HepG2 (cell line): ENCODE measurements at regions not wholly inside any gene's neighbourhood (a gene's known extent, or its start where the extent isn't known, plus 50 kb on each side); places are given as distances from the start of the nearest gene placed in this dataset.

Experiments used
- ATAC-seq: fragments of 200-7000 bp; cut with Tn5 transposase; 3 replicates; pipeline ENCODE4 v1.9.1; 2020; ENCODE audit warnings: mild to moderate bottlenecking, moderate library complexity
- BruUV-seq: library from RNA; stranded (reverse); fragments of 400-500 nt; replicated peaks from 2 replicates; lab custom pipeline; 2021; lab: Mats Ljungman, UMichigan
- CTCF ChIA-PET: fragments of 300-600 bp; formaldehyde crosslinking; extraction: SDS; loops from one replicate; lab custom pipeline; 2021; ENCODE audit warnings: low total read pairs, inconsistent platforms, low intra/inter-chr PET ratio; lab: Yijun Ruan, JAX
- POLR2A ChIA-PET: fragments of 350-600 bp; sonication (Branson Sonifier 250); formaldehyde crosslinking; loops from one replicate; lab custom pipeline; 2020; ENCODE audit warnings: antibody characterized with exemption, inconsistent platforms; lab: Yijun Ruan, JAX
- DNase-seq: peaks from one replicate; pipeline ENCODE4 v3.0.0-alpha.2; 2015; ENCODE audit warnings: low spot score
- FAIRE-seq: peaks from 3 replicates; lab custom pipeline; 2011; peaks lifted over from hg19 to GRCh38; lab: Jason Lieb, UNC
- H2AFZ ChIP-seq: one replicate; pipeline ENCODE4 v1.6.1; 2011; ENCODE audit warnings: low read length, inconsistent platforms
- H3K27ac ChIP-seq: fragments of 300-600 bp; 3 replicates; pipeline ENCODE4 v1.8.0; 2011; ENCODE audit warnings: mixed run types, mild to moderate bottlenecking, mixed read lengths, low read length, inconsistent platforms; ENCODE audit not compliant: insufficient read depth; ENCODE audit errors: extremely low read length
- H3K27me3 ChIP-seq, 2 experiments: fragments of 200-600 bp in 1 of 2; 2 replicates in 1 of 2; 3 replicates in 1 of 2; pipeline versions ENCODE4 v1.6.0 to v1.8.0; 2011; ENCODE audit warnings: low read length in 2 of 2, mild to moderate bottlenecking in 2 of 2, moderate library complexity in 2 of 2, inconsistent platforms in 1 of 2; ENCODE audit not compliant: insufficient read depth in 2 of 2, control insufficient read depth in 1 of 2
- H3K36me3 ChIP-seq, 2 experiments: fragments of 200-600 bp in 1 of 2; replicated peaks in 1 of 2; 2 replicates in 1 of 2; 3 replicates in 1 of 2; pipeline versions ENCODE4 v1.5.1 to v1.8.0; 2011; ENCODE audit warnings: low read length in 2 of 2, inconsistent platforms in 1 of 2; ENCODE audit not compliant: insufficient read depth in 2 of 2, control insufficient read depth in 1 of 2
- H3K4me1 ChIP-seq: 2 replicates; pipeline ENCODE4 v1.5.1; 2012; ENCODE audit warnings: low read length, inconsistent platforms; ENCODE audit not compliant: insufficient read depth
- H3K4me2 ChIP-seq: 2 replicates; pipeline ENCODE4 v1.6.0; 2011; ENCODE audit warnings: low read depth, low read length, inconsistent platforms
- H3K4me3 ChIP-seq, 3 experiments: fragments of 200-600 bp in 1 of 3; sonication (generic), shearing (Covaris generic) in 1 of 3; replicated peaks in 1 of 3; 2 replicates each; pipeline ENCODE4 v1.5.1; 2011 to 2016; ENCODE audit warnings: low read length in 3 of 3, inconsistent platforms in 2 of 3, low read depth in 2 of 3, mild to moderate bottlenecking in 2 of 3, control low read depth in 1 of 3, mixed read lengths in 1 of 3; ENCODE audit not compliant: insufficient read depth in 1 of 3
- H3K79me2 ChIP-seq: one replicate; pipeline ENCODE4 v1.6.1; 2011; ENCODE audit warnings: low read length, inconsistent platforms; ENCODE audit not compliant: insufficient read depth
- H3K9ac ChIP-seq: 2 replicates; pipeline ENCODE4 v1.6.0; 2011; ENCODE audit warnings: mild to moderate bottlenecking, low read depth, low read length, inconsistent platforms; ENCODE audit not compliant: insufficient read depth
- H3K9me3 ChIP-seq: 2 replicates; pipeline ENCODE4 v1.5.1; 2012; ENCODE audit warnings: mild to moderate bottlenecking, low read length
- H4K20me1 ChIP-seq: 2 replicates; pipeline ENCODE4 v1.6.0; 2011; ENCODE audit warnings: inconsistent platforms, mild to moderate bottlenecking, low read length, moderate library complexity; ENCODE audit not compliant: insufficient read depth
- FOXC1 ChIP-seq: sonication (generic); formaldehyde crosslinking; IDR thresholded peaks from 2 replicates; pipeline ENCODE4 v1.8.0; 2022; ENCODE audit warnings: mild to moderate bottlenecking, missing genetic modification reagents, borderline replicate concordance
- NFKB2 ChIP-seq: sonication (generic); formaldehyde crosslinking; IDR thresholded peaks from 2 replicates; pipeline ENCODE4 v1.4.0; 2020; ENCODE audit warnings: missing genetic modification reagents, borderline replicate concordance
- RBFOX2 ChIP-seq: fragments of 200-400 bp; formaldehyde crosslinking; IDR thresholded peaks from 2 replicates; pipeline ENCODE4 v1.6.1; 2017; ENCODE audit warnings: low read depth, mild to moderate bottlenecking, low read length
- ZBTB1 ChIP-seq: sonication (generic); formaldehyde crosslinking; IDR thresholded peaks from 2 replicates; pipeline ENCODE4 v1.4.0; 2020; ENCODE audit warnings: missing genetic modification reagents, borderline replicate concordance
- ZFAT ChIP-seq: sonication (generic); formaldehyde crosslinking; conservative IDR thresholded peaks from 2 replicates; pipeline ENCODE4 v1.8.1; 2023; ENCODE audit warnings: missing genetic modification reagents, inconsistent platforms
- ZNF280B ChIP-seq: sonication (generic); formaldehyde crosslinking; IDR thresholded peaks from 2 replicates; pipeline ENCODE4 v1.5.0; 2020; ENCODE audit warnings: missing genetic modification reagents, mild to moderate bottlenecking, borderline replicate concordance
- ZNF44 ChIP-seq: sonication (generic); formaldehyde crosslinking; IDR thresholded peaks from 2 replicates; pipeline ENCODE4 v1.5.1; 2020; ENCODE audit warnings: mild to moderate bottlenecking, missing genetic modification reagents
- WGBS: methylation state at CpG from one replicate; pipeline ENCODE4 v1.1.6; 2017; ENCODE audit warnings: low lambda C conversion rate; 5-methylcytosine and 5-hydroxymethylcytosine counted together
- in situ Hi-C: cut with HindIII; loops from 2 replicates; pipeline ENCODE4 v1.10.0; 2017; ENCODE audit warnings: low pct_unique_long_range_greater_than_20kb; ENCODE audit not compliant: extremely low pct_ligation_motif_present
- intact Hi-C: fragments of 100-400 bp; cut with micrococcal nuclease; formaldehyde crosslinking; loops from one replicate; pipeline ENCODE4 v1.10.0; 2022; ENCODE audit not compliant: unreplicated experiment
- TF ChIP-seq, protein P1 (sequence below): sonication (generic); formaldehyde crosslinking; IDR thresholded peaks from 2 replicates; pipeline ENCODE4 v1.8.1; 2023; ENCODE audit warnings: mild to moderate bottlenecking, missing genetic modification reagents, borderline replicate concordance

- ATAC-seq = no peak
- no peaks in the 10 kb centered on the region for H3K79me2 ChIP-seq
- no TSS peak for BruUV-seq
- H3K4me1 ChIP-seq = no peaks in the 10 kb centered on the region
- no peaks in the 10 kb centered on the region for H3K9me3 ChIP-seq
- no peak overlapping the region for H3K4me2 ChIP-seq
- DNase-seq = no peak
- H3K9ac ChIP-seq = no peak overlapping the region
- no peak overlapping the region for H2AFZ ChIP-seq
- ChIA-PET CTCF (no interaction called here), POLR2A (no interaction called here)
- intact Hi-C loops = no loop called here
- in situ Hi-C loops = no loop called here
- H3K4me3 ChIP-seq = no peak overlapping the region
- H4K20me1 ChIP-seq = no peaks in the 10 kb centered on the region
- TF ChIP-seq FOXC1 (no peak), NFKB2 (CRISPR knock-in tag) (no peak), ZBTB1 (no peak), ZNF44 (CRISPR knock-in tag) (no peak), ZNF280B (CRISPR knock-in tag) (no peak), RBFOX2 (no peak), ZFAT (no peak)
- TF ChIP-seq, protein P1, sequence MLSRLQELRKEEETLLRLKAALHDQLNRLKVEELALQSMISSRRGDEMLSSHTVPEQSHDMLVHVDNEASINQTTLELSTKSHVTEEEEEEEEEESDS (CRISPR knock-in tag) = no peak
- no peak overlapping the region for H3K27ac ChIP-seq
- no peak for FAIRE-seq
- H3K36me3 ChIP-seq = no peaks in the 10 kb centered on the region
- no peaks in the 10 kb centered on the region for H3K27me3 ChIP-seq
- 1% methylated on average over 3 of the region's 3 CpGs for WGBS
These were observed 819.7 kb upstream of the ZEB2 start for GRCh38 chr2:145339646-145340045.
